ENCODE measurements at regions not wholly inside any gene's neighbourhood (a gene's known extent, or its start where the extent isn't known, plus 50 kb on each side); places are given as distances from the start of the nearest gene placed in this dataset.

GRCh38 chr7:57642730-57643129, 192.8 kb downstream of the ZNF716 start (continued):
- TF ChIP-seq, protein P1, sequence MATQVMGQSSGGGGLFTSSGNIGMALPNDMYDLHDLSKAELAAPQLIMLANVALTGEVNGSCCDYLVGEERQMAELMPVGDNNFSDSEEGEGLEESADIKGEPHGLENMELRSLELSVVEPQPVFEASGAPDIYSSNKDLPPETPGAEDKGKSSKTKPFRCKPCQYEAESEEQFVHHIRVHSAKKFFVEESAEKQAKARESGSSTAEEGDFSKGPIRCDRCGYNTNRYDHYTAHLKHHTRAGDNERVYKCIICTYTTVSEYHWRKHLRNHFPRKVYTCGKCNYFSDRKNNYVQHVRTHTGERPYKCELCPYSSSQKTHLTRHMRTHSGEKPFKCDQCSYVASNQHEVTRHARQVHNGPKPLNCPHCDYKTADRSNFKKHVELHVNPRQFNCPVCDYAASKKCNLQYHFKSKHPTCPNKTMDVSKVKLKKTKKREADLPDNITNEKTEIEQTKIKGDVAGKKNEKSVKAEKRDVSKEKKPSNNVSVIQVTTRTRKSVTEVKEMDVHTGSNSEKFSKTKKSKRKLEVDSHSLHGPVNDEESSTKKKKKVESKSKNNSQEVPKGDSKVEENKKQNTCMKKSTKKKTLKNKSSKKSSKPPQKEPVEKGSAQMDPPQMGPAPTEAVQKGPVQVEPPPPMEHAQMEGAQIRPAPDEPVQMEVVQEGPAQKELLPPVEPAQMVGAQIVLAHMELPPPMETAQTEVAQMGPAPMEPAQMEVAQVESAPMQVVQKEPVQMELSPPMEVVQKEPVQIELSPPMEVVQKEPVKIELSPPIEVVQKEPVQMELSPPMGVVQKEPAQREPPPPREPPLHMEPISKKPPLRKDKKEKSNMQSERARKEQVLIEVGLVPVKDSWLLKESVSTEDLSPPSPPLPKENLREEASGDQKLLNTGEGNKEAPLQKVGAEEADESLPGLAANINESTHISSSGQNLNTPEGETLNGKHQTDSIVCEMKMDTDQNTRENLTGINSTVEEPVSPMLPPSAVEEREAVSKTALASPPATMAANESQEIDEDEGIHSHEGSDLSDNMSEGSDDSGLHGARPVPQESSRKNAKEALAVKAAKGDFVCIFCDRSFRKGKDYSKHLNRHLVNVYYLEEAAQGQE (IDR thresholded peaks at IDR 0.05; ENCODE audit: low read depth, low read length): no peak
- no peak for TF ChIP-seq MYC (IDR thresholded peaks at IDR 0.05; ENCODE audit: insufficient read depth, insufficient read length, insufficient replicate concordance, low read length, severe bottlenecking)
- TF ChIP-seq NBN (IDR thresholded peaks at IDR 0.05): no peak
- TF ChIP-seq ZZZ3 (IDR thresholded peaks at IDR 0.05; ENCODE audit: control insufficient read depth, insufficient read length, low read depth): no peak
- no peak for TF ChIP-seq HDAC6 (IDR thresholded peaks at IDR 0.05; ENCODE audit: unreplicated experiment)
- no peak for TF ChIP-seq SIX5 (IDR thresholded peaks at IDR 0.05; ENCODE audit: low read depth, low read length, severe bottlenecking)
- TF ChIP-seq SREBF2 (IDR thresholded peaks at IDR 0.05; ENCODE audit: low read length): no peak

- intact Hi-C loops (cut with micrococcal nuclease; ENCODE audit: unreplicated experiment) (no loop called here), in situ Hi-C loops (cut with MboI) (no loop called here)
- no peaks in the 10 kb centered on the region for H4K20me1 ChIP-seq (ENCODE audit: control insufficient read depth, insufficient read depth)
- no peak for FAIRE-seq
- no peak for ATAC-seq
- no peak overlapping the region for H3K4me2 ChIP-seq (ENCODE audit: control insufficient read depth, insufficient read depth)
- WGBS (ENCODE audit: insufficient coverage, insufficient replicate concordance, low lambda C conversion rate, missing lambda C conversion rate): 57% methylated on average over 28 of the region's 32 CpGs
- no TSS peak for BruUV-seq (replicated peaks)
- no peaks in the 10 kb centered on the region for H3K36me3 ChIP-seq (ENCODE audit: control insufficient read depth in 2 of 2, insufficient read depth in 2 of 2, low read length in 1 of 2)
- ChIA-PET POLR2A (no interaction called here), CTCF (no interaction called here), RAD21 (ENCODE audit: unreplicated experiment) (no interaction called here), SMC1A (ENCODE audit: uncharacterized antibody, unreplicated experiment) (no interaction called here)
- no peak overlapping the region for H3K4me3 ChIP-seq
- H3K27me3 ChIP-seq (replicated peaks in 1 of 2; ENCODE audit: control insufficient read depth in 2 of 2, insufficient read depth in 2 of 2, low read length in 1 of 2): no peaks in the 10 kb centered on the region
- H3K9ac ChIP-seq (ENCODE audit: control insufficient read depth, insufficient read depth, low read length): no peak overlapping the region
- DNase-seq (ENCODE audit: low read depth, low spot score): no peak
- no peak overlapping the region for H3K27ac ChIP-seq (ENCODE audit: control insufficient read depth, insufficient read depth)
- H3K4me1 ChIP-seq (ENCODE audit: control insufficient read depth, insufficient read depth, low read length): no peaks in the 10 kb centered on the region
- no peaks in the 10 kb centered on the region for H3K79me2 ChIP-seq (ENCODE audit: control insufficient read depth, insufficient read depth, low read length)
- no peaks in the 10 kb centered on the region; the same call in 1 of the 3 replicates for H3K9me3 ChIP-seq (replicated peaks; ENCODE audit: control insufficient read depth, insufficient read depth, low read length)
- H2AFZ ChIP-seq (ENCODE audit: control insufficient read depth, low read depth, low read length): no peak overlapping the region
- TF ChIP-seq, protein P1 (IDR thresholded peaks at IDR 0.05; ENCODE audit: low read depth, low read length): no peak
- TF ChIP-seq ZNF384 (IDR thresholded peaks at IDR 0.05; ENCODE audit: borderline replicate concordance, low read depth, low read length): no peak
- no peak for TF ChIP-seq MTA2 (IDR thresholded peaks at IDR 0.05; ENCODE audit: low read depth)
- TF ChIP-seq, protein P2, sequence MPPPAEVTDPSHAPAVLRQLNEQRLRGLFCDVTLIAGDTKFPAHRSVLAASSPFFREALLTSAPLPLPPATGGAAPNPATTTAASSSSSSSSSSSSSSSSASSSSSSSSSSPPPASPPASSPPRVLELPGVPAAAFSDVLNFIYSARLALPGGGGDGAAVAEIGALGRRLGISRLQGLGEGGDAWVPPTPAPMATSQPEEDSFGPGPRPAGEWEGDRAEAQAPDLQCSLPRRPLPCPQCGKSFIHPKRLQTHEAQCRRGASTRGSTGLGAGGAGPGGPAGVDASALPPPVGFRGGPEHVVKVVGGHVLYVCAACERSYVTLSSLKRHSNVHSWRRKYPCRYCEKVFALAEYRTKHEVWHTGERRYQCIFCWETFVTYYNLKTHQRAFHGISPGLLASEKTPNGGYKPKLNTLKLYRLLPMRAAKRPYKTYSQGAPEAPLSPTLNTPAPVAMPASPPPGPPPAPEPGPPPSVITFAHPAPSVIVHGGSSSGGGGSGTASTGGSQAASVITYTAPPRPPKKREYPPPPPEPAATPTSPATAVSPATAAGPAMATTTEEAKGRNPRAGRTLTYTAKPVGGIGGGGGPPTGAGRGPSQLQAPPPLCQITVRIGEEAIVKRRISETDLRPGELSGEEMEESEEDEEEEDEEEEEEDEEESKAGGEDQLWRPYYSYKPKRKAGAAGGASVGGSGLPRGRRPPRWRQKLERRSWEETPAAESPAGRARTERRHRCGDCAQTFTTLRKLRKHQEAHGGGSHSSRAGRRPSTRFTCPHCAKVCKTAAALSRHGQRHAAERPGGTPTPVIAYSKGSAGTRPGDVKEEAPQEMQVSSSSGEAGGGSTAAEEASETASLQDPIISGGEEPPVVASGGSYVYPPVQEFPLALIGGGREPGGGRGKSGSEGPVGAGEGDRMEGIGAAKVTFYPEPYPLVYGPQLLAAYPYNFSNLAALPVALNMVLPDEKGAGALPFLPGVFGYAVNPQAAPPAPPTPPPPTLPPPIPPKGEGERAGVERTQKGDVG (CRISPR knock-in tag; IDR thresholded peaks at IDR 0.05): no peak
- TF ChIP-seq CHD1 (IDR thresholded peaks at IDR 0.05; ENCODE audit: low read depth, low read length): no peak
- no peak for TF ChIP-seq SREBF1 (IDR thresholded peaks at IDR 0.05; ENCODE audit: low read length)
Measured at GRCh38 chr7:57646219-57646900, 196.4 kb downstream of the ZNF716 start.

Data from GM12878 (cell line).